HT1080 (cell line): ENCODE measurements at regions not wholly inside any gene's neighbourhood (a gene's known extent, or its start where the extent isn't known, plus 50 kb on each side); places are given as distances from the start of the nearest gene placed in this dataset.

Experiments used
- DNase-seq: peaks from one replicate; pipeline ENCODE4 v3.0.0-alpha.2; 2015; ENCODE audit warnings: low read depth

GRCh38 chr7:127446842-127447241 is 54.3 kb upstream of the ZNF800 start:
- DNase-seq: no peak
